Common myeloid progenitor, CD34-positive (primary cell): ENCODE measurements at regions not wholly inside any gene's neighbourhood (a gene's known extent, or its start where the extent isn't known, plus 50 kb on each side); places are given as distances from the start of the nearest gene placed in this dataset.
"Not testable (repeated sequence)": the region's sequence is repeated elsewhere in the genome, so short reads cannot be mapped to it uniquely, and the experiment has no call there.

Experiments used
- CTCF ChIA-PET: fragments of 350-600 bp; sonication (Branson Sonifier 250); formaldehyde crosslinking; loops from one replicate; lab custom pipeline; 2021; ENCODE audit warnings: antibody characterized with exemption; lab: Charles Lee
- POLR2A ChIA-PET: fragments of 350-600 bp; sonication (Branson Sonifier 250); formaldehyde crosslinking; loops from one replicate; lab custom pipeline; 2021; ENCODE audit warnings: antibody characterized with exemption; lab: Charles Lee
- DNase-seq, 3 donors: peaks; one replicate each; pipeline versions ENCODE4 v3.0.0 to v3.0.0-alpha.2; 2013
- H3K27ac ChIP-seq, 2 experiments: 1 replicate in 1 of 2; 2 replicates in 1 of 2; pipeline ENCODE4 v1.7.0; 2013; ENCODE audit warnings: inconsistent platforms in 2 of 2, low read length in 2 of 2, mild to moderate bottlenecking in 2 of 2, low read depth in 1 of 2, moderate library complexity in 1 of 2; ENCODE audit not compliant: severe bottlenecking in 2 of 2, insufficient read depth in 1 of 2, poor library complexity in 1 of 2
- H3K27me3 ChIP-seq, 5 experiments: replicated peaks in 2 of 5; 1 replicate in 3 of 5; 2 replicates in 2 of 5; pipeline versions ENCODE4 v1.6.1 to v1.7.0; 2013; ENCODE audit warnings: low read length in 4 of 5, mild to moderate bottlenecking in 2 of 5, moderate library complexity in 2 of 5, inconsistent platforms in 1 of 5; ENCODE audit not compliant: insufficient read depth in 5 of 5, control insufficient read depth in 4 of 5
- H3K36me3 ChIP-seq, 4 experiments: 1 replicate in 2 of 4; 2 replicates in 2 of 4; pipeline versions ENCODE4 v1.6.1 to v1.7.0; 2013; ENCODE audit warnings: low read length in 3 of 4, control low read depth in 1 of 4, mild to moderate bottlenecking in 1 of 4; ENCODE audit not compliant: control insufficient read depth in 4 of 4, insufficient read depth in 4 of 4
- H3K4me1 ChIP-seq, 4 experiments: 1 replicate in 3 of 4; 2 replicates in 1 of 4; pipeline versions ENCODE4 v1.6.1 to v1.7.1; 2013; ENCODE audit warnings: low read length in 3 of 4, mild to moderate bottlenecking in 3 of 4, control low read depth in 1 of 4, inconsistent platforms in 1 of 4, moderate library complexity in 1 of 4; ENCODE audit not compliant: control insufficient read depth in 4 of 4, insufficient read depth in 4 of 4; ENCODE audit errors: control extremely low read depth in 1 of 4
- H3K4me3 ChIP-seq, 7 experiments: 1 replicate in 4 of 7; 2 replicates in 3 of 7; pipeline versions ENCODE4 v1.5.1 to v1.7.0; 2013; ENCODE audit warnings: mild to moderate bottlenecking in 7 of 7, low read length in 6 of 7, moderate library complexity in 6 of 7, inconsistent platforms in 2 of 7, low read depth in 2 of 7, control low read depth in 1 of 7; ENCODE audit not compliant: insufficient read depth in 4 of 7, control insufficient read depth in 1 of 7; ENCODE audit errors: extremely low read depth in 1 of 7
- H3K9me3 ChIP-seq, 5 experiments: 1 replicate in 4 of 5; 2 replicates in 1 of 5; pipeline versions ENCODE4 v1.6.1 to v1.7.1; 2013; ENCODE audit warnings: low read length in 4 of 5, mild to moderate bottlenecking in 2 of 5, inconsistent platforms in 1 of 5, low read depth in 1 of 5, moderate library complexity in 1 of 5; ENCODE audit not compliant: control insufficient read depth in 4 of 5, insufficient read depth in 2 of 5; ENCODE audit errors: control extremely low read depth in 1 of 5
- WGBS: methylation state at CpG from one replicate; pipeline ENCODE4 v1.1.5; 2013; ENCODE audit not compliant: insufficient coverage; 5-methylcytosine and 5-hydroxymethylcytosine counted together

GRCh38 chr3:105293441-105293840 lies 73.3 kb upstream of the ALCAM start:
- Histone ChIP-seq H3K9me3 (peaks cover 0 to 3% (median 0%) of the 10 kb centered on the region in 5 experiments), H3K27me3 (no peaks in the 10 kb centered on the region), H3K4me1 (no peaks in the 10 kb centered on the region), H3K36me3 (no peaks in the 10 kb centered on the region), H3K4me3 (no peak overlapping the region), H3K27ac (no peak overlapping the region)
- POLR2A ChIA-PET = no interaction called here
- CTCF ChIA-PET = no interaction called here
- WGBS = 100% methylated on average over 1 of the region's 1 CpG
- DNase-seq = no peak

GRCh38 chr3:105296182-105296822 lies 70.4 kb upstream of the ALCAM start:
- H3K36me3 ChIP-seq, H3K4me3 ChIP-seq, DNase-seq, H3K9me3 ChIP-seq, H3K27ac ChIP-seq, H3K27me3 ChIP-seq, H3K4me1 ChIP-seq, CTCF ChIA-PET, POLR2A ChIA-PET: not testable (repeated sequence)
- 99% methylated on average over 12 of the region's 28 CpGs for WGBS

- no peaks in the 10 kb centered on the region for H3K36me3 ChIP-seq
- no peak overlapping the region for H3K4me3 ChIP-seq
- no peaks in the 10 kb centered on the region for H3K27me3 ChIP-seq
- peaks cover 0 to 3% (median 2%) of the 10 kb centered on the region in 5 experiments for H3K9me3 ChIP-seq
- H3K4me1 ChIP-seq = no peaks in the 10 kb centered on the region
- no peak for DNase-seq
- H3K27ac ChIP-seq = no peak overlapping the region
- no CpG with 5 or more reads among the region's 1 CpG for WGBS
- ChIA-PET POLR2A (no interaction called here), CTCF (interaction anchor here (1.0 to 1.5 kb wide), 2 partner anchors 11 to 20 kb away, joined by 3 read pairs; no protein-coding TSS in a partner anchor)
Measured at GRCh38 chr3:105304487-105304886, 62.2 kb upstream of the ALCAM start.

- H3K27ac ChIP-seq = no peak overlapping the region
- H3K4me1 ChIP-seq = no peaks in the 10 kb centered on the region
- POLR2A ChIA-PET = no interaction called here
- DNase-seq = no peak
- 100% methylated on average over 1 of the region's 1 CpG for WGBS
- H3K4me3 ChIP-seq = no peak overlapping the region
- peaks cover 0 to 2% (median 0%) of the 10 kb centered on the region in 5 experiments for H3K27me3 ChIP-seq
- CTCF ChIA-PET = interaction anchor here (0.8 to 1.4 kb wide), 2 partner anchors 9 to 10 kb away, joined by 3 to 4 read pairs; no protein-coding TSS in a partner anchor
- no peaks in the 10 kb centered on the region for H3K36me3 ChIP-seq
- no peaks in the 10 kb centered on the region for H3K9me3 ChIP-seq
Measured at GRCh38 chr3:105315144-105315543, 51.6 kb upstream of the ALCAM start.

GRCh38 chr3:105315815-105316214 lies 50.9 kb upstream of the ALCAM start:
- no peak overlapping the region for H3K27ac ChIP-seq
- H3K27me3 ChIP-seq = peaks cover 0 to 2% (median 0%) of the 10 kb centered on the region in 5 experiments
- no peak overlapping the region for H3K4me3 ChIP-seq
- DNase-seq = no peak
- WGBS = no CpG with 5 or more reads among the region's 3 CpGs
- no peaks in the 10 kb centered on the region for H3K4me1 ChIP-seq
- POLR2A ChIA-PET = no interaction called here
- CTCF ChIA-PET = interaction anchor here (0.6 to 1.4 kb wide), 3 partner anchors 9 to 135 kb away, joined by 3 to 4 read pairs (median 3); no protein-coding TSS in a partner anchor
- H3K9me3 ChIP-seq = no peaks in the 10 kb centered on the region
- H3K36me3 ChIP-seq = no peaks in the 10 kb centered on the region

GRCh38 chr3:105316331-105316730 lies 50.4 kb upstream of the ALCAM start:
- ChIA-PET POLR2A (no interaction called here), CTCF (no interaction called here)
- H3K9me3 ChIP-seq = no peaks in the 10 kb centered on the region
- no peak overlapping the region for H3K27ac ChIP-seq
- no peak overlapping the region for H3K4me3 ChIP-seq
- no peaks in the 10 kb centered on the region for H3K36me3 ChIP-seq
- DNase-seq = no peak
- H3K4me1 ChIP-seq = no peaks in the 10 kb centered on the region
- no CpG with 5 or more reads among the region's 2 CpGs for WGBS
- peaks cover 0 to 2% (median 0%) of the 10 kb centered on the region in 5 experiments for H3K27me3 ChIP-seq
